ENCODE measurements at regions not wholly inside any gene's neighbourhood (a gene's known extent, or its start where the extent isn't known, plus 50 kb on each side); places are given as distances from the start of the nearest gene placed in this dataset.
"Not testable (repeated sequence)": the region's sequence is repeated elsewhere in the genome, so short reads cannot be mapped to it uniquely, and the experiment has no call there.

DNA sequence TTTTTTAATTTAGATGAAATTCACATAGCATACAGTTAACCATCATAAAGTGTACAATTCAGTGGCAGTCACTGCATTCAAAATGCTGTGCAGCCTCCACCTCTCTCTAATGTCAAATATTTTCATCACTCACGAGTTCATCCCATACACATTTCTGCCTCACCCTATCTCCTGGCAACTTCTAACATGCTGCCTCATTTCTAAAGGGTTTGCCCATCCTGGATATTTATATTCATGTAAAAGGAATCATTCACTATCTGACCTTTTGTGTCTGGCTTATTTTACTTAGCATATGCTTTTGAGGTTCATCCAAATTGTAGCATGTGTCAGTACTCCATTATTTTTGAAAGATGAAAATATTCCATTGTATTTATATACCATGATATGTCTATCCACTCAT lies 286.9 kb upstream of the VSTM2A start:
- POLR2A ChIA-PET: no interaction called here
- no peak for DNase-seq
- CTCF ChIA-PET: no interaction called here
- no peaks in the 10 kb centered on the region for H3K4me1 Mint-ChIP-seq (ENCODE audit: low read depth)
- H3K27ac Mint-ChIP-seq: no peak overlapping the region
- no peaks in the 10 kb centered on the region for H3K36me3 Mint-ChIP-seq
- no peak overlapping the region for H3K4me3 Mint-ChIP-seq
- H3K27me3 Mint-ChIP-seq: no peaks in the 10 kb centered on the region
- peaks cover 18% of the 10 kb centered on the region for H3K9me3 Mint-ChIP-seq
- intact Hi-C loops (cut with micrococcal nuclease): no loop called here

GRCh38 chr7:54259185-54259584 lies 283.0 kb upstream of the VSTM2A start:
- no peak for DNase-seq
- no peaks in the 10 kb centered on the region for H3K27me3 Mint-ChIP-seq
- no peak overlapping the region for H3K27ac Mint-ChIP-seq
- CTCF ChIA-PET: no interaction called here
- POLR2A ChIA-PET: no interaction called here
- no peaks in the 10 kb centered on the region for H3K4me1 Mint-ChIP-seq (ENCODE audit: low read depth)
- H3K36me3 Mint-ChIP-seq: no peaks in the 10 kb centered on the region
- H3K4me3 Mint-ChIP-seq: no peak overlapping the region
- intact Hi-C loops (cut with micrococcal nuclease): no loop called here
- peaks cover 23% of the 10 kb centered on the region for H3K9me3 Mint-ChIP-seq

GRCh38 chr7:54260941-54261371 lies 281.2 kb upstream of the VSTM2A start:
- no peak for DNase-seq
- peaks cover 21% of the 10 kb centered on the region for H3K9me3 Mint-ChIP-seq
- H3K4me3 Mint-ChIP-seq: no peak overlapping the region
- ChIA-PET CTCF (no interaction called here), POLR2A (no interaction called here)
- H3K36me3 Mint-ChIP-seq: no peaks in the 10 kb centered on the region
- H3K27me3 Mint-ChIP-seq: no peaks in the 10 kb centered on the region
- no peak overlapping the region for H3K27ac Mint-ChIP-seq
- H3K4me1 Mint-ChIP-seq (ENCODE audit: low read depth): no peaks in the 10 kb centered on the region
- intact Hi-C loops (cut with micrococcal nuclease): no loop called here

DNA sequence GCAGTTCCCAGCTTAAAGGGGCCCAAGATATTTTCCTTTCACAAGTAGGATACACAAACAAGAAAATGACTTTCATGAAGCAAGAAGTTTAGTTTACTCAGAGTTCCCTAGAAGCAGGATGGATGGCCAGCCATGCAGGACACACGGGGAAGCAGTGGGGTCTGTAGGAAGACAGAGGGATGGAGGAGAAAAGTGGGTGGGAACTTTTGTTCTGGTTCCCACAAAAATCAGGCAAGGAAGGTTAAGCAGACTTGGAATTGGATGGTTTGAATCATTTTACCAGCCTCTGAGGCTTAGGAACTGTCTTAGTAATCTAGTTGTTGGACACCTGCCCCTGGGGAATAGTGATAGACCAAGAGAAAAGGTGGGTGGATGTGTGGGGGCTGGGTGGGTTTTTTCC lies 263.3 kb upstream of the VSTM2A start:
- Mint-ChIP-seq H3K4me3 (no peak overlapping the region), H3K27ac (no peak overlapping the region), H3K27me3 (no peaks in the 10 kb centered on the region), H3K36me3 (no peaks in the 10 kb centered on the region), H3K4me1 (ENCODE audit: low read depth) (no peaks in the 10 kb centered on the region), H3K9me3 (peaks cover 23% of the 10 kb centered on the region)
- intact Hi-C loops (cut with micrococcal nuclease): no loop called here
- ChIA-PET POLR2A (no interaction called here), CTCF (no interaction called here)
- DNase-seq: no peak

GRCh38 chr7:54292171-54292925 lies 249.8 kb upstream of the VSTM2A start:
- Mint-ChIP-seq H3K9me3 (peaks cover 16% of the 10 kb centered on the region), H3K4me3 (no peak overlapping the region)

GRCh38 chr7:54299426-54299825 lies 242.7 kb upstream of the VSTM2A start:
- CTCF ChIA-PET: no interaction called here
- no peak overlapping the region for H3K27ac Mint-ChIP-seq
- DNase-seq: no peak
- no peaks in the 10 kb centered on the region for H3K36me3 Mint-ChIP-seq
- peaks cover 15% of the 10 kb centered on the region for H3K9me3 Mint-ChIP-seq
- H3K4me1 Mint-ChIP-seq (ENCODE audit: low read depth): no peaks in the 10 kb centered on the region
- intact Hi-C loops (cut with micrococcal nuclease): no loop called here
- H3K4me3 Mint-ChIP-seq: no peak overlapping the region
- H3K27me3 Mint-ChIP-seq: no peaks in the 10 kb centered on the region
- POLR2A ChIA-PET: no interaction called here

More at GRCh38 chr7:54292171-54292925, 249.8 kb upstream of the VSTM2A start:
- no peaks in the 10 kb centered on the region for H3K27me3 Mint-ChIP-seq
- ChIA-PET CTCF (no interaction called here), POLR2A (no interaction called here)
- intact Hi-C loops (cut with micrococcal nuclease): no loop called here
- H3K36me3 Mint-ChIP-seq: no peaks in the 10 kb centered on the region
- H3K4me1 Mint-ChIP-seq (ENCODE audit: low read depth): no peaks in the 10 kb centered on the region
- no peak overlapping the region for H3K27ac Mint-ChIP-seq
- DNase-seq: no peak

- H3K27ac Mint-ChIP-seq; POLR2A ChIA-PET; H3K9me3 Mint-ChIP-seq; H3K4me3 Mint-ChIP-seq; DNase-seq; H3K4me1 Mint-ChIP-seq (ENCODE audit: low read depth); H3K27me3 Mint-ChIP-seq; intact Hi-C loops (cut with micrococcal nuclease); CTCF ChIA-PET; H3K36me3 Mint-ChIP-seq: not testable (repeated sequence)
These were observed 226.2 kb upstream of the VSTM2A start for GRCh38 chr7:54315955-54316354.

- ChIA-PET POLR2A (no interaction called here), CTCF (no interaction called here)
- no peaks in the 10 kb centered on the region for H3K27me3 Mint-ChIP-seq
- intact Hi-C loops (cut with micrococcal nuclease): no loop called here
- peaks cover 11% of the 10 kb centered on the region for H3K9me3 Mint-ChIP-seq
- DNase-seq: no peak
- no peak overlapping the region for H3K27ac Mint-ChIP-seq
- no peaks in the 10 kb centered on the region for H3K4me1 Mint-ChIP-seq (ENCODE audit: low read depth)
- no peak overlapping the region for H3K4me3 Mint-ChIP-seq
- H3K36me3 Mint-ChIP-seq: no peaks in the 10 kb centered on the region
These were observed 215.5 kb upstream of the VSTM2A start for GRCh38 chr7:54326592-54327167.

- no peaks in the 10 kb centered on the region for H3K36me3 Mint-ChIP-seq
- ChIA-PET POLR2A (no interaction called here), CTCF (no interaction called here)
These were observed 211.9 kb upstream of the VSTM2A start for GRCh38 chr7:54330216-54330800.

DNA sequence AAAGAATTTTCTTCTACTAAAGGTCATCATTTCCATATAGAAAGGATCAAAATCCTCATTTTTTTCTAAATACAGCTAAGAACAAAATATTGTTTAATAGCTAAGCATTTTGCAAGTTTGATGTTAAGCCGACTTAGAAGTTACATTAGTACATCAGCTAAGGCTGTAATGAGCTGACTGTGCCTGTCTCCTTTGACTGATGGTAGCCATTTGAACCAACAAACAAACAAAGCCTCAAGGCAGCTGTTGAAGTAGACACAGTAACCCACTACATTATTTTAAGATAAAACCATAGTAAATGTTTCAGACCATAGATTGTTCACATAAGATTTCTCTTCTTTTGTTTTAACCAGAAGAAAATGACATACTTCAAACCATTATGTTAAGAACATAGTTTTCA lies 210.9 kb upstream of the VSTM2A start:
- Mint-ChIP-seq H3K4me3 (no peak overlapping the region), H3K4me1 (ENCODE audit: low read depth) (no peaks in the 10 kb centered on the region), H3K27me3 (no peaks in the 10 kb centered on the region), H3K36me3 (no peaks in the 10 kb centered on the region), H3K27ac (no peak overlapping the region), H3K9me3 (peaks cover 16% of the 10 kb centered on the region)
- intact Hi-C loops (cut with micrococcal nuclease): no loop called here
- DNase-seq: no peak
- ChIA-PET CTCF (no interaction called here), POLR2A (no interaction called here)

More at GRCh38 chr7:54330216-54330800, 211.9 kb upstream of the VSTM2A start:
- no peaks in the 10 kb centered on the region for H3K27me3 Mint-ChIP-seq
- H3K4me3 Mint-ChIP-seq: no peak overlapping the region
- no peak for DNase-seq
- H3K4me1 Mint-ChIP-seq (ENCODE audit: low read depth): no peaks in the 10 kb centered on the region
- H3K9me3 Mint-ChIP-seq: peaks cover 14% of the 10 kb centered on the region
- intact Hi-C loops (cut with micrococcal nuclease): no loop called here
- no peak overlapping the region for H3K27ac Mint-ChIP-seq

- intact Hi-C loops (cut with micrococcal nuclease): no loop called here
- ChIA-PET CTCF (no interaction called here), POLR2A (no interaction called here)
- Mint-ChIP-seq H3K27me3 (no peaks in the 10 kb centered on the region), H3K4me1 (ENCODE audit: low read depth) (no peaks in the 10 kb centered on the region), H3K4me3 (no peak overlapping the region), H3K27ac (no peak overlapping the region), H3K36me3 (no peaks in the 10 kb centered on the region), H3K9me3 (peaks cover 15% of the 10 kb centered on the region)
- no peak for DNase-seq
These were observed 209.9 kb upstream of the VSTM2A start for GRCh38 chr7:54332301-54332700.

GRCh38 chr7:54333952-54334351 lies 208.2 kb upstream of the VSTM2A start:
- ChIA-PET POLR2A (no interaction called here), CTCF (no interaction called here)
- no peak for DNase-seq
- Mint-ChIP-seq H3K4me3 (no peak overlapping the region), H3K27me3 (no peaks in the 10 kb centered on the region), H3K36me3 (no peaks in the 10 kb centered on the region), H3K9me3 (peaks cover 14% of the 10 kb centered on the region), H3K27ac (no peak overlapping the region), H3K4me1 (ENCODE audit: low read depth) (no peaks in the 10 kb centered on the region)
- intact Hi-C loops (cut with micrococcal nuclease): no loop called here

GRCh38 chr7:54336800-54337199 lies 205.4 kb upstream of the VSTM2A start:
- Mint-ChIP-seq H3K27me3 (no peaks in the 10 kb centered on the region), H3K36me3 (no peaks in the 10 kb centered on the region), H3K27ac (no peak overlapping the region), H3K4me3 (no peak overlapping the region), H3K9me3 (peaks cover 20% of the 10 kb centered on the region), H3K4me1 (ENCODE audit: low read depth) (no peaks in the 10 kb centered on the region)
- no peak for DNase-seq
- POLR2A ChIA-PET: no interaction called here
- CTCF ChIA-PET: no interaction called here
- intact Hi-C loops (cut with micrococcal nuclease): no loop called here
